Epithelial cell of proximal tubule (primary cell): ENCODE measurements at regions not wholly inside any gene's neighbourhood (a gene's known extent, or its start where the extent isn't known, plus 50 kb on each side); places are given as distances from the start of the nearest gene placed in this dataset.

Source experiments
- DNase-seq: peaks from one replicate; pipeline ENCODE4 v3.0.0-alpha.2; 2011; ENCODE audit warnings: low read depth
- H3K4me3 ChIP-seq: 2 replicates; pipeline ENCODE4 v1.5.1; 2011; ENCODE audit warnings: low read depth, mild to moderate bottlenecking, low read length
- TF ChIP-seq, protein P1 (sequence below): conservative IDR thresholded peaks from 2 replicates; pipeline ENCODE4 v1.5.1; 2012; ENCODE audit warnings: low read depth, mild to moderate bottlenecking, low read length

- no peak for DNase-seq
- TF ChIP-seq, protein P1, sequence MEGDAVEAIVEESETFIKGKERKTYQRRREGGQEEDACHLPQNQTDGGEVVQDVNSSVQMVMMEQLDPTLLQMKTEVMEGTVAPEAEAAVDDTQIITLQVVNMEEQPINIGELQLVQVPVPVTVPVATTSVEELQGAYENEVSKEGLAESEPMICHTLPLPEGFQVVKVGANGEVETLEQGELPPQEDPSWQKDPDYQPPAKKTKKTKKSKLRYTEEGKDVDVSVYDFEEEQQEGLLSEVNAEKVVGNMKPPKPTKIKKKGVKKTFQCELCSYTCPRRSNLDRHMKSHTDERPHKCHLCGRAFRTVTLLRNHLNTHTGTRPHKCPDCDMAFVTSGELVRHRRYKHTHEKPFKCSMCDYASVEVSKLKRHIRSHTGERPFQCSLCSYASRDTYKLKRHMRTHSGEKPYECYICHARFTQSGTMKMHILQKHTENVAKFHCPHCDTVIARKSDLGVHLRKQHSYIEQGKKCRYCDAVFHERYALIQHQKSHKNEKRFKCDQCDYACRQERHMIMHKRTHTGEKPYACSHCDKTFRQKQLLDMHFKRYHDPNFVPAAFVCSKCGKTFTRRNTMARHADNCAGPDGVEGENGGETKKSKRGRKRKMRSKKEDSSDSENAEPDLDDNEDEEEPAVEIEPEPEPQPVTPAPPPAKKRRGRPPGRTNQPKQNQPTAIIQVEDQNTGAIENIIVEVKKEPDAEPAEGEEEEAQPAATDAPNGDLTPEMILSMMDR: no peak
- no peak overlapping the region for H3K4me3 ChIP-seq
Measured at GRCh38 chr2:106624787-106625380, 137.7 kb downstream of the CD8B2 start.

- TF ChIP-seq, protein P1: no peak
- H3K4me3 ChIP-seq: no peak overlapping the region
- DNase-seq: no peak
Measured at GRCh38 chr2:106628377-106628776, 141.2 kb downstream of the CD8B2 start.

DNA sequence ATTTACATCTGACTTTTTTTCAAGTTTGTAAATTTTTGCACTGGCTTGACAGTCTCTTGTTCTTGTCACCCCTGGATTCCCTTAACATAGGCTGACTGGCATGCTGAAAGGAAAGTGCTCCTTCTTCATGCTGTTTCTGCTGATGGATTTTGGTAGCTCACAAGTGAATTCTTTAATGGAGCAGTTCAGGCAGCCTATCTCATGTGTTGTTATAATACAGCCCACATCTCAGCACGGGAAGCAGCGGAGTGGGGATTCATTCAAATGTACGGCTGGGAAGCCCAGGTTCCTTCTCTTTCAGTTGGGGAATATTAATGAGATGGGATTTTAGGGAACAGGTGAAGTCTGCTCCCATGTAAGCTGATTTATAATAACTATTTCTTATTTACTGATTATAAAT, 142.8 kb downstream of the CD8B2 start:
- TF ChIP-seq, protein P1: no peak
- DNase-seq: no peak
- H3K4me3 ChIP-seq: no peak overlapping the region

GRCh38 chr2:106631281-106631680, 144.1 kb downstream of the CD8B2 start:
- TF ChIP-seq, protein P1: no peak
- no peak overlapping the region for H3K4me3 ChIP-seq
- DNase-seq: no peak

GRCh38 chr2:106638043-106638442, 150.9 kb downstream of the CD8B2 start:
- no peak overlapping the region for H3K4me3 ChIP-seq
- no peak for DNase-seq
- TF ChIP-seq, protein P1: peak; percentile 52

- TF ChIP-seq, protein P1: no peak
- no peak for DNase-seq
Measured at GRCh38 chr2:106638580-106638979, 151.4 kb downstream of the CD8B2 start.

GRCh38 chr2:106642679-106643078, 155.5 kb downstream of the CD8B2 start:
- TF ChIP-seq, protein P1: no peak

More at GRCh38 chr2:106638580-106638979, 151.4 kb downstream of the CD8B2 start:
- H3K4me3 ChIP-seq: no peak overlapping the region

More at GRCh38 chr2:106642679-106643078, 155.5 kb downstream of the CD8B2 start:
- DNase-seq: no peak
- H3K4me3 ChIP-seq: no peak overlapping the region
